ENCODE measurements at regions not wholly inside any gene's neighbourhood (a gene's known extent, or its start where the extent isn't known, plus 50 kb on each side); places are given as distances from the start of the nearest gene placed in this dataset.

DNA sequence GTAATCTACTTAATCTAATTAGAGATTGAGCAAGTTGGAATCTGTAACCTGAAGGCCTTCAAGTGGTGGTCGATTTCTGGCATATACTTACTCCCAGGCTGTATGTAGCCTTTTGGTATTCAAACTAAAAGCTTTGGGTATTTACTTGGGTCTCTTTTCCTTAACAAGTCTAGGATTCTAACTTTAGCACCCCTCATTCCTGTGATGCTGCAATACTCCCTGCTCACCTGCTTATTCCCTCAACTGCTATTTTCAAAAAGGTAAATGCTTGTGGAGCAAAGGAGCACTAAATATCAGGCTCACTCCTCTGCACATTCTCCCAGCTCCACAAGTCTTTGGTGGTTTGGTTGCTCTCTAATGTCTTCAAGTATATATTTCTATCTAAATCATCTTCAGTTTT is 68.0 kb upstream of the CYYR1 start:
- DNase-seq = no peak

DNA sequence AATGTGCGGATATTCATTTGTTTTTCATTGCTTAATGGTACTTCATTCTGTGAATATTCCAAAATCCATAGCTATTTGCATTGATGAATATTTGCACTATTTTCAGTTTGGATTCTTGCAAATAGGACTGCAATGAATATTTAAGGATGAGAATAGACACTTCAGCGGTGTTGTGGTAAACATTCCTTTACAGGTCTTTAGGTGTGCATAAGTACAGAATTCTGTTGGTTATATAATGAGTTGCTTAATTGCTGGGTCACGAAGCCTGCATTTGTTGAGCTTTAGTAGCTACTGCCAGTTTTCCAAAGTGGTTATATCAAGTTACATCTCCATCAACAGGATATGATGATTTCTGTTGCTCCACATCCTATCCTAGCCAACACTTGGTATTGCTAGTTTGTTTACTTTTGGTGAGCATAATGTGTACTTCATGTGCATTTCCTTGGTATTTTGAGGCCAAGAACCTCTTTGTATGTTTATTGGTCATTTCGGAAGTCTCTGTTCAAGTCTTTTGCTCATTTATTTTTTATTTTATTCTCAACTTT is 64.2 kb upstream of the CYYR1 start:
- DNase-seq = no peak

- no peak for DNase-seq
Observed at GRCh38 chr21:26635681-26636080, 62.6 kb upstream of the CYYR1 start.

- no peak for DNase-seq
Observed at GRCh38 chr21:26632691-26633090, 59.6 kb upstream of the CYYR1 start.

DNA sequence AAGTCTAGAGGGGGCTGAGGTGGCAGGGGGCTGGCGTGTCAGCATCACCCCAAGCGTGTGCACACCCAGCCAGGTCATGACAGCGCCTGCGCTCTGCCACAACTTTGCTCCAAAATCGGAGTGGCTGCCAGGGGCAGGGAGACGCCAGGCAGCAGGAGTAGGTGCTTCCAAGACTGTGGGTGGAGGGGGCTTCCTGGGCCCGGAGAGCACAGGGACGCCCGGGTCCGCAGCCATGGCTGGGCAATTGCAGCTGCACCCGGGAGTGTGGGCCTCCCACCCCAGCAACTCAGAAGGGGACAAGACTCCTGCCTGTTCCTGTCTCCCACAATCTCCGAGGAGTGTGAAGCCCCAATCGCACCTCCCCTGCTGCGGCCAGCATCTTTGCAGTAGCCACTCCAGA is 53.1 kb upstream of the CYYR1 start:
- DNase-seq = no peak

DNA sequence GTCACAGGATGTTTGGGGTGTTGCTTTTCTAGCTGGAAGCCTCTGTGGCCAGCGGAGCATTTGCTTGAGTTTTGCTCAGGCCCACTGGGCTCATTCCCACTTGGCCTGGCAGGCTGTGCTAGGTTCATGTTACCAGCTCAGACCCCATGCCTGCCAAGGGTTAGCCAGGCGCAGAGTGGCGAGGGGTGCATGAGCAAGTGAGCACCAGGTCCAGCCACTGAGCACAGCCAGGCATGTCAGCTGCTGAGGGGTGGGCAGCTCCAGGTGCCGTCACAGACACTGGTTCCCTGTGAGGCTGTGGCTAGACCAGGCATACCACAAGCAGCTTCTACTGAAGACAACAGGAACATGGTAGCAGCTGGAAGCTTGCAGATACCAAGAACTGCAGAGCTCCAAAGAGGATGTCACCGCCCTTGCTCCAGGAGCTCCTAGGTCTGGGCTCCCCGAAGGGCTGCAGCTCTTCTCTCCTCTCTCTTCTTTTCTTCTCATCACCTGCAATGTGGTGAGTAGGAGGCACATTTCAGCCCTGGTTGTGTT is 52.0 kb upstream of the CYYR1 start:
- no peak for DNase-seq

Data from NCI-H1417 treated with DMSO at 0.1 percent for 48 hours (cell line).